Astrocyte (in vitro differentiated cells and primary cell): ENCODE measurements at regions not wholly inside any gene's neighbourhood (a gene's known extent, or its start where the extent isn't known, plus 50 kb on each side); places are given as distances from the start of the nearest gene placed in this dataset.

Source experiments
- DNase-seq: peaks from one replicate; pipeline ENCODE4 v3.0.0-alpha.2; 2010; ENCODE audit warnings: low read depth
- FAIRE-seq: peaks from 2 replicates; lab custom pipeline; 2011; peaks lifted over from hg19 to GRCh38; lab: Jason Lieb, UNC
- H2AFZ ChIP-seq: 2 replicates; pipeline ENCODE4 v1.6.0; 2012; ENCODE audit warnings: low read depth, low read length, inconsistent platforms
- H3K27ac ChIP-seq: 2 replicates; pipeline ENCODE4 v1.5.1; 2011; ENCODE audit warnings: low read depth, low read length, inconsistent platforms
- H3K27me3 ChIP-seq: 2 replicates; pipeline ENCODE4 v1.6.0; 2011; ENCODE audit warnings: low read length, inconsistent platforms; ENCODE audit not compliant: insufficient read depth
- H3K36me3 ChIP-seq: 2 replicates; pipeline ENCODE4 v1.5.1; 2011; ENCODE audit warnings: low read length, inconsistent platforms; ENCODE audit not compliant: insufficient read depth
- H3K4me1 ChIP-seq: 2 replicates; pipeline ENCODE4 v1.5.1; 2011; ENCODE audit warnings: low read length, inconsistent platforms; ENCODE audit not compliant: insufficient read depth
- H3K4me2 ChIP-seq: 2 replicates; pipeline ENCODE4 v1.6.0; 2012; ENCODE audit warnings: low read length, inconsistent platforms
- H3K4me3 ChIP-seq: 2 replicates; pipeline ENCODE4 v1.5.1; 2011; ENCODE audit warnings: low read depth, mild to moderate bottlenecking, low read length, inconsistent platforms; ENCODE audit not compliant: insufficient read depth
- H3K79me2 ChIP-seq: 2 replicates; pipeline ENCODE4 v1.6.0; 2012; ENCODE audit warnings: mild to moderate bottlenecking, low read length, inconsistent platforms; ENCODE audit not compliant: insufficient read depth
- H3K9ac ChIP-seq: 2 replicates; pipeline ENCODE4 v1.6.0; 2012; ENCODE audit warnings: mild to moderate bottlenecking, low read length, inconsistent platforms
- H3K9me3 ChIP-seq: 2 replicates; pipeline ENCODE4 v1.5.1; 2012; ENCODE audit warnings: low read depth, mild to moderate bottlenecking, low read length, inconsistent platforms; ENCODE audit not compliant: insufficient read depth
- H4K20me1 ChIP-seq: 2 replicates; pipeline ENCODE4 v1.6.0; 2012; ENCODE audit warnings: low read length, inconsistent platforms; ENCODE audit not compliant: insufficient read depth
- H3K27ac Mint-ChIP-seq: one replicate; pipeline ENCODE4 v1.8.0; 2021; ENCODE audit warnings: mild to moderate bottlenecking, mixed read lengths; ENCODE audit not compliant: unreplicated experiment
- H3K27me3 Mint-ChIP-seq: one replicate; pipeline ENCODE4 v1.8.0; 2021; ENCODE audit warnings: low read depth, mixed read lengths; ENCODE audit not compliant: unreplicated experiment
- H3K36me3 Mint-ChIP-seq: one replicate; pipeline ENCODE4 v1.8.0; 2021; ENCODE audit warnings: low read depth, mixed read lengths; ENCODE audit not compliant: unreplicated experiment
- H3K4me1 Mint-ChIP-seq: one replicate; pipeline ENCODE4 v1.8.0; 2021; ENCODE audit warnings: low read depth, mixed read lengths; ENCODE audit not compliant: unreplicated experiment
- H3K4me3 Mint-ChIP-seq: one replicate; pipeline ENCODE4 v1.8.0; 2021; ENCODE audit warnings: mild to moderate bottlenecking, moderate library complexity, mixed read lengths; ENCODE audit not compliant: unreplicated experiment
- H3K9me3 Mint-ChIP-seq: one replicate; pipeline ENCODE4 v1.8.0; 2021; ENCODE audit warnings: mild to moderate bottlenecking, mixed read lengths; ENCODE audit not compliant: unreplicated experiment
- CTCF ChIP-seq: IDR thresholded peaks from 2 replicates; pipeline ENCODE4 v1.5.1; 2011; ENCODE audit warnings: low read depth, mild to moderate bottlenecking, inconsistent platforms, low read length, moderate library complexity; ENCODE audit not compliant: insufficient read depth
- EZH2 ChIP-seq: IDR thresholded peaks from 2 replicates; pipeline ENCODE4 v1.6.1; 2012; ENCODE audit warnings: mild to moderate bottlenecking, low read length, inconsistent platforms; ENCODE audit not compliant: insufficient read depth

DNA sequence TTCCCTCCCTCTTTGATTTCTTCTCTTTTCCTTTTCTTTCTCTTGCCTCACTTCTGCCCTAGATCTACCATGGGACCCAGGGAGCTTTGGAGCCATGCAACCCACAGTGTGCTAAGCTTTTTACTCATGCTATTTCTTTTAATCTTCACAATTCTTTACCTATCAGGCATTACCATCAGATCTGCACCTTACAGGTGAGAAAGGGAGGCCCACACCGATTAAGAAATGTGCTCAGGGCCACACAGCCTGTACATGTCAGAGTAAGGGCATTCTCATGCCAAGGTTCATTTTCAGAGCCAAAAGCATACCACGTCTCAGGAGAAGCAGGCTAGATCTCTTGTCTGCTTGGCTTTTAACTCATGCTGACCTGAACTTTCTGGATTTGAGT is 161.9 kb downstream of the RPIA start:
- no peak overlapping the region for H3K27ac Mint-ChIP-seq
- DNase-seq: no peak
- Histone ChIP-seq H3K36me3 (no peaks in the 10 kb centered on the region), H3K4me3 (no peak overlapping the region), H3K4me1 (peaks cover 6% of the 10 kb centered on the region), H3K4me2 (no peak overlapping the region), H3K27me3 (no peaks in the 10 kb centered on the region), H3K9ac (no peak overlapping the region), H3K9me3 (no peaks in the 10 kb centered on the region), H3K79me2 (no peaks in the 10 kb centered on the region), H3K27ac (no peak overlapping the region), H2AFZ (no peak overlapping the region), H4K20me1 (no peaks in the 10 kb centered on the region)
- TF ChIP-seq CTCF (no peak), EZH2 (no peak)
- no peaks in the 10 kb centered on the region for H3K9me3 Mint-ChIP-seq
- H3K4me1 Mint-ChIP-seq: peaks cover 5% of the 10 kb centered on the region
- H3K36me3 Mint-ChIP-seq: no peaks in the 10 kb centered on the region
- peaks cover 3% of the 10 kb centered on the region for H3K27me3 Mint-ChIP-seq
- no peak overlapping the region for H3K4me3 Mint-ChIP-seq
- FAIRE-seq: no peak

DNA sequence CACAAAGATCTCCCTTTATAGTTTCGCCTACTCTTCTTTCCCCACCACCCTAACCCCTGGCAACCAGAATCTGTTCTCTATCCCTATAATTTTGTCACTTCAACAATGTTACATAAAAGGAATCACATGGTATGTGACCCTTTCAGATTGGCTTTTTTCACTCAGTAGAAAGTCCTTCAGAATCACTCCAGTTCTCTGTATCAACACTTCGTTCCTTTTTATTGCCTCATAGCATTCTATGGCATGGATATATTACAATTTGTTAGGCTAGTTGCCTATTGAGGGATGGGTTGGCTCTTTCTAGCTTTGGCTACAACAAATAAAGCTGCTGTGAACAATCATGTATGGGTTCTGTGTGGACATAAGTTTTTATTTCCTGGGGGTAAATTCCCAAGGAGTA is 163.1 kb downstream of the RPIA start:
- Histone ChIP-seq H3K79me2 (no peaks in the 10 kb centered on the region), H3K27ac (no peak overlapping the region), H2AFZ (no peak overlapping the region), H3K36me3 (no peaks in the 10 kb centered on the region), H3K4me1 (peaks cover 6% of the 10 kb centered on the region), H3K9me3 (no peaks in the 10 kb centered on the region), H3K27me3 (no peaks in the 10 kb centered on the region), H3K4me3 (no peak overlapping the region), H3K4me2 (no peak overlapping the region), H4K20me1 (no peaks in the 10 kb centered on the region), H3K9ac (no peak overlapping the region)
- H3K27ac Mint-ChIP-seq: no peak overlapping the region
- H3K36me3 Mint-ChIP-seq: no peaks in the 10 kb centered on the region
- TF ChIP-seq CTCF (no peak), EZH2 (no peak)
- H3K9me3 Mint-ChIP-seq: no peaks in the 10 kb centered on the region
- no peak overlapping the region for H3K4me3 Mint-ChIP-seq
- peaks cover 5% of the 10 kb centered on the region for H3K4me1 Mint-ChIP-seq
- H3K27me3 Mint-ChIP-seq: peaks cover 3% of the 10 kb centered on the region
- DNase-seq (no peak), FAIRE-seq (no peak)

- H3K9me3 ChIP-seq: no peaks in the 10 kb centered on the region
- Mint-ChIP-seq H3K9me3 (no peaks in the 10 kb centered on the region), H3K36me3 (no peaks in the 10 kb centered on the region), H3K27me3 (peaks cover 4% of the 10 kb centered on the region), H3K4me1 (peaks cover 5% of the 10 kb centered on the region), H3K27ac (no peak overlapping the region), H3K4me3 (no peak overlapping the region)
- H2AFZ ChIP-seq: no peak overlapping the region
- no peaks in the 10 kb centered on the region for H3K79me2 ChIP-seq
- no peak for TF ChIP-seq CTCF
- no peak for TF ChIP-seq EZH2
- H3K36me3 ChIP-seq: no peaks in the 10 kb centered on the region
- H3K4me2 ChIP-seq: no peak overlapping the region
- FAIRE-seq (no peak), DNase-seq (no peak)
- H3K27ac ChIP-seq: no peak overlapping the region
- no peaks in the 10 kb centered on the region for H4K20me1 ChIP-seq
- H3K4me3 ChIP-seq: no peak overlapping the region
- no peak overlapping the region for H3K9ac ChIP-seq
- H3K27me3 ChIP-seq: no peaks in the 10 kb centered on the region
- peaks cover 6% of the 10 kb centered on the region for H3K4me1 ChIP-seq
Measured at GRCh38 chr2:88855620-88856408, 164.3 kb downstream of the RPIA start.
